ENCODE measurements at regions not wholly inside any gene's neighbourhood (a gene's known extent, or its start where the extent isn't known, plus 50 kb on each side); places are given as distances from the start of the nearest gene placed in this dataset.

GRCh38 chr5:6188344-6188743, 190.0 kb downstream of the MED10 start:
- TF ChIP-seq POLR2A (IDR thresholded peaks at IDR 0.05): no peak
- no peak for TF ChIP-seq POLR2AphosphoS5 (IDR thresholded peaks at IDR 0.05)
- no peak for TF ChIP-seq CTCF (IDR thresholded peaks at IDR 0.05)
- no peak for TF ChIP-seq EP300 (IDR thresholded peaks at IDR 0.05)
- 80 to 86% methylated on average over 6 of the region's 6 CpGs for WGBS, 2 donors
- H3K9me3 ChIP-seq: no peaks in the 10 kb centered on the region
- DNase-seq: no peak
- H3K36me3 ChIP-seq: no peaks in the 10 kb centered on the region
- no peaks in the 10 kb centered on the region for H3K4me1 ChIP-seq
- no peak overlapping the region for H3K27ac ChIP-seq
- no peaks in the 10 kb centered on the region for H3K27me3 ChIP-seq
- intact Hi-C loops (cut with DNase I): no loop called here
- no peak overlapping the region for H3K4me3 ChIP-seq

- H3K4me3 ChIP-seq: no peak overlapping the region
- H3K27ac ChIP-seq: no peak overlapping the region
- no peak for DNase-seq
- TF ChIP-seq EP300 (IDR thresholded peaks at IDR 0.05) (no peak), POLR2AphosphoS5 (IDR thresholded peaks at IDR 0.05) (no peak), POLR2A (IDR thresholded peaks at IDR 0.05) (no peak), CTCF (IDR thresholded peaks at IDR 0.05) (no peak)
- intact Hi-C loops (cut with DNase I): no loop called here
- no peaks in the 10 kb centered on the region for H3K36me3 ChIP-seq
- 62 to 69% methylated on average over 4 of the region's 4 CpGs for WGBS, 2 donors
- H3K4me1 ChIP-seq: no peaks in the 10 kb centered on the region
- no peaks in the 10 kb centered on the region for H3K27me3 ChIP-seq
- no peaks in the 10 kb centered on the region for H3K9me3 ChIP-seq
Observed at GRCh38 chr5:6187501-6187900, 190.8 kb downstream of the MED10 start.

GRCh38 chr5:6185574-6185973, 192.8 kb downstream of the MED10 start:
- no peaks in the 10 kb centered on the region for H3K36me3 ChIP-seq
- 93 to 95% methylated on average over 6 of the region's 6 CpGs for WGBS, 2 donors
- intact Hi-C loops (cut with DNase I): no loop called here

GRCh38 chr5:6184481-6184880, 193.9 kb downstream of the MED10 start:
- Histone ChIP-seq H3K4me1 (no peaks in the 10 kb centered on the region), H3K36me3 (no peaks in the 10 kb centered on the region), H3K9me3 (no peaks in the 10 kb centered on the region), H3K27ac (no peak overlapping the region), H3K27me3 (no peaks in the 10 kb centered on the region), H3K4me3 (no peak overlapping the region)
- 72 to 79% methylated on average over 1 of the region's 1 CpG for WGBS, 2 donors
- intact Hi-C loops (cut with DNase I): no loop called here
- TF ChIP-seq EP300 (IDR thresholded peaks at IDR 0.05) (no peak), POLR2AphosphoS5 (IDR thresholded peaks at IDR 0.05) (no peak), POLR2A (IDR thresholded peaks at IDR 0.05) (no peak), CTCF (IDR thresholded peaks at IDR 0.05) (no peak)
- no peak for DNase-seq

More at GRCh38 chr5:6185574-6185973, 192.8 kb downstream of the MED10 start:
- Histone ChIP-seq H3K27me3 (no peaks in the 10 kb centered on the region), H3K9me3 (no peaks in the 10 kb centered on the region), H3K4me3 (no peak overlapping the region), H3K27ac (no peak overlapping the region), H3K4me1 (no peaks in the 10 kb centered on the region)
- DNase-seq: no peak
- TF ChIP-seq POLR2A (IDR thresholded peaks at IDR 0.05) (no peak), EP300 (IDR thresholded peaks at IDR 0.05) (no peak), CTCF (IDR thresholded peaks at IDR 0.05) (no peak), POLR2AphosphoS5 (IDR thresholded peaks at IDR 0.05) (no peak)

All from sigmoid colon (tissue), 6 donors.